Uterus (tissue), 3 donors: ENCODE measurements at regions not wholly inside any gene's neighbourhood (a gene's known extent, or its start where the extent isn't known, plus 50 kb on each side); places are given as distances from the start of the nearest gene placed in this dataset.
"Not testable (repeated sequence)": the region's sequence is repeated elsewhere in the genome, so short reads cannot be mapped to it uniquely, and the experiment has no call there.

Source experiments
- DNase-seq, 2 donors: peaks; one replicate each; pipeline ENCODE4 v3.0.0-alpha.2; 2019 to 2020
- H3K27ac ChIP-seq, 2 donors: fragments of 200-600 bp; sonication (generic); 1 replicate in 1 of 2; 2 replicates in 1 of 2; pipeline ENCODE4 v1.5.1; 2016 to 2018
- H3K27me3 ChIP-seq, 2 donors: fragments of 200-600 bp; sonication (generic); one replicate each; pipeline ENCODE4 v1.5.1; 2018 to 2019; ENCODE audit warnings: control low read depth in 1 of 2
- H3K36me3 ChIP-seq, 2 donors: fragments of 200-600 bp; sonication (generic); one replicate each; pipeline ENCODE4 v1.5.1; 2019; ENCODE audit warnings: control low read depth in 1 of 2
- H3K4me1 ChIP-seq, 2 donors: fragments of 200-600 bp; sonication (generic); one replicate each; pipeline ENCODE4 v1.5.1; 2018 to 2019; ENCODE audit warnings: control low read depth in 1 of 2
- H3K4me3 ChIP-seq, 2 donors: fragments of 200-600 bp; sonication (generic); 1 replicate in 1 of 2; 2 replicates in 1 of 2; pipeline ENCODE4 v1.5.1; 2018 to 2019; ENCODE audit warnings: mild to moderate bottlenecking in 1 of 2
- H3K9me3 ChIP-seq, 2 donors: fragments of 200-600 bp; sonication (generic); one replicate each; pipeline ENCODE4 v1.5.1; 2019; ENCODE audit warnings: control low read depth in 1 of 2
- POLR2A ChIP-seq, 2 donors: fragments of 450-650 bp; IDR thresholded peaks; one replicate each; pipeline ENCODE4 v1.6.1; 2016; ENCODE audit warnings: antibody characterized with exemption in 2 of 2, mild to moderate bottlenecking in 1 of 2, moderate library complexity in 1 of 2
- intact Hi-C: fragments of 100-400 bp; cut with DNase I; formaldehyde crosslinking; loops from one replicate; pipeline ENCODE4 v1.15.1; 2023; ENCODE audit warnings: low total_unique reads
- TF ChIP-seq, protein P1 (sequence below), 4 experiments: fragments of 200-600 bp in 2 of 4; fragments of 450-650 bp in 2 of 4; sonication (generic) in 2 of 4; IDR thresholded peaks; one replicate each; pipeline ENCODE4 v1.5.1; 2016 to 2019; ENCODE audit warnings: antibody characterized with exemption in 4 of 4, mild to moderate bottlenecking in 2 of 4, moderate library complexity in 1 of 4
- donor health status: DM: yes; HTN: yes; CAD: no.

DNA sequence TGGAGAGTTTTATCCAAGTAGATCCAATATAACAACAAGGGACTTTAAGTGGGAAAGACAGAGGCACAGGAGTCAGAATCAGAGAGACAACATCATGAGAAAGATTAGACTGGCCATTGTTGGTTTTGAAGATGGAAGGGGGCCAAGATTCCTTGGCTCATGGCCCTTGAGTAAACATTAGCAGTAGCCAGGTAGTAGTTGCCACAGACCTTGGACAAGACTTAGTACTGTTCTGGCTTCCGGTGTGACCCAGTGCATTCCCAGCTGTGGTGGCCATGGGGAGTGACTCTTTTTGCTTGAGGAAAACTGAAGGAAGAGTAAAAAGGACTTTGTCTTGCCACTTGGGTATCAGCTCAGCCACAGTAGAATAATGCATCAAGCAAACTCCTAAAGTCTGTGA, 462.2 kb upstream of the CPXCR1 start:
- Histone ChIP-seq H3K9me3 (no peaks in the 10 kb centered on the region), H3K27ac (no peak overlapping the region), H3K4me1 (no peaks in the 10 kb centered on the region), H3K4me3 (no peak overlapping the region), H3K36me3 (no peaks in the 10 kb centered on the region), H3K27me3 (no peaks in the 10 kb centered on the region)
- intact Hi-C loops = no loop called here
- TF ChIP-seq, protein P1, sequence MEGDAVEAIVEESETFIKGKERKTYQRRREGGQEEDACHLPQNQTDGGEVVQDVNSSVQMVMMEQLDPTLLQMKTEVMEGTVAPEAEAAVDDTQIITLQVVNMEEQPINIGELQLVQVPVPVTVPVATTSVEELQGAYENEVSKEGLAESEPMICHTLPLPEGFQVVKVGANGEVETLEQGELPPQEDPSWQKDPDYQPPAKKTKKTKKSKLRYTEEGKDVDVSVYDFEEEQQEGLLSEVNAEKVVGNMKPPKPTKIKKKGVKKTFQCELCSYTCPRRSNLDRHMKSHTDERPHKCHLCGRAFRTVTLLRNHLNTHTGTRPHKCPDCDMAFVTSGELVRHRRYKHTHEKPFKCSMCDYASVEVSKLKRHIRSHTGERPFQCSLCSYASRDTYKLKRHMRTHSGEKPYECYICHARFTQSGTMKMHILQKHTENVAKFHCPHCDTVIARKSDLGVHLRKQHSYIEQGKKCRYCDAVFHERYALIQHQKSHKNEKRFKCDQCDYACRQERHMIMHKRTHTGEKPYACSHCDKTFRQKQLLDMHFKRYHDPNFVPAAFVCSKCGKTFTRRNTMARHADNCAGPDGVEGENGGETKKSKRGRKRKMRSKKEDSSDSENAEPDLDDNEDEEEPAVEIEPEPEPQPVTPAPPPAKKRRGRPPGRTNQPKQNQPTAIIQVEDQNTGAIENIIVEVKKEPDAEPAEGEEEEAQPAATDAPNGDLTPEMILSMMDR (IDR thresholded peaks at IDR 0.05) = no peak
- TF ChIP-seq POLR2A (IDR thresholded peaks at IDR 0.05) = no peak
- DNase-seq = no peak

GRCh38 chrX:88313972-88314371, 433.1 kb upstream of the CPXCR1 start:
- intact Hi-C loops, H3K27ac ChIP-seq, H3K27me3 ChIP-seq, H3K4me1 ChIP-seq, H3K4me3 ChIP-seq, H3K9me3 ChIP-seq, H3K36me3 ChIP-seq, DNase-seq: not testable (repeated sequence)

GRCh38 chrX:88325634-88326033, 421.4 kb upstream of the CPXCR1 start:
- no peak overlapping the region for H3K27ac ChIP-seq
- no peaks in the 10 kb centered on the region for H3K36me3 ChIP-seq
- peaks cover 0 to under 1% of the 10 kb centered on the region in 2 donors for H3K27me3 ChIP-seq
- no peak for DNase-seq
- no peaks in the 10 kb centered on the region for H3K4me1 ChIP-seq
- H3K9me3 ChIP-seq = no peaks in the 10 kb centered on the region
- no peak overlapping the region for H3K4me3 ChIP-seq
- intact Hi-C loops = no loop called here
- TF ChIP-seq, protein P1 (IDR thresholded peaks at IDR 0.05) = no peak
- TF ChIP-seq POLR2A (IDR thresholded peaks at IDR 0.05) = no peak

GRCh38 chrX:88355252-88355651, 391.8 kb upstream of the CPXCR1 start:
- no peaks in the 10 kb centered on the region for H3K36me3 ChIP-seq
- DNase-seq = no peak
- no peak overlapping the region for H3K27ac ChIP-seq
- no peaks in the 10 kb centered on the region for H3K9me3 ChIP-seq
- no peaks in the 10 kb centered on the region for H3K4me1 ChIP-seq
- no peak for TF ChIP-seq POLR2A (IDR thresholded peaks at IDR 0.05)
- TF ChIP-seq, protein P1 (IDR thresholded peaks at IDR 0.05) = no peak
- intact Hi-C loops = no loop called here
- no peaks in the 10 kb centered on the region for H3K27me3 ChIP-seq
- H3K4me3 ChIP-seq = no peak overlapping the region

GRCh38 chrX:88366314-88366713, 380.7 kb upstream of the CPXCR1 start:
- DNase-seq = no peak
- Histone ChIP-seq H3K27ac (no peak overlapping the region), H3K4me3 (no peak overlapping the region), H3K9me3 (no peaks in the 10 kb centered on the region), H3K27me3 (no peaks in the 10 kb centered on the region), H3K4me1 (no peaks in the 10 kb centered on the region), H3K36me3 (no peaks in the 10 kb centered on the region)
- intact Hi-C loops = no loop called here
- TF ChIP-seq, protein P1 (IDR thresholded peaks at IDR 0.05) = no peak
- TF ChIP-seq POLR2A (IDR thresholded peaks at IDR 0.05) = no peak

DNA sequence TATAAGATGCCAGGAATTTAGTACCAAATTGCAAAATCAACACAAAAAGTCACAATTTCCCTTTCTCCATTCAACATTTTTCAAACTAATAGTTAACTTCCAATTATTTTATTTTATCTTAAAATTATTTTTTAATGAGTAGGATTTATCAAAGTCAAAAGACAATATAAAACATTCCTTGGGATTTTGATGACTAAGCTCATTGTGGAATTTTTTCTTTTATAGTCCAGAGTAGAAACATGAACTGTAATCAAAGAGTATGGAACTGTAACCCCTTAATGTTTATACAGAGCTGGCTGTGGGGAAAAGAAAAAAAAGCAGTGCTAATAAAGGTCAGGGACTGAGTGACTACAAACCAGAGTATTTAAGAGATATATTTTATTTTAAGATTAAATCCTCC, 368.6 kb upstream of the CPXCR1 start:
- no peak overlapping the region for H3K4me3 ChIP-seq
- intact Hi-C loops = no loop called here
- H3K27me3 ChIP-seq = no peaks in the 10 kb centered on the region
- H3K9me3 ChIP-seq = no peaks in the 10 kb centered on the region
- no peaks in the 10 kb centered on the region for H3K4me1 ChIP-seq
- TF ChIP-seq POLR2A (IDR thresholded peaks at IDR 0.05) = no peak
- TF ChIP-seq, protein P1 (IDR thresholded peaks at IDR 0.05) = no peak
- no peaks in the 10 kb centered on the region for H3K36me3 ChIP-seq
- H3K27ac ChIP-seq = no peak overlapping the region
- no peak for DNase-seq
